ENCODE measurements at regions not wholly inside any gene's neighbourhood (a gene's known extent, or its start where the extent isn't known, plus 50 kb on each side); places are given as distances from the start of the nearest gene placed in this dataset.

GRCh38 chr13:40228496-40228895 is 437.9 kb downstream of the FOXO1 start:
- DNase-seq (ENCODE audit: extremely low read depth, low read depth), result no peak
- TF ChIP-seq, protein P1, sequence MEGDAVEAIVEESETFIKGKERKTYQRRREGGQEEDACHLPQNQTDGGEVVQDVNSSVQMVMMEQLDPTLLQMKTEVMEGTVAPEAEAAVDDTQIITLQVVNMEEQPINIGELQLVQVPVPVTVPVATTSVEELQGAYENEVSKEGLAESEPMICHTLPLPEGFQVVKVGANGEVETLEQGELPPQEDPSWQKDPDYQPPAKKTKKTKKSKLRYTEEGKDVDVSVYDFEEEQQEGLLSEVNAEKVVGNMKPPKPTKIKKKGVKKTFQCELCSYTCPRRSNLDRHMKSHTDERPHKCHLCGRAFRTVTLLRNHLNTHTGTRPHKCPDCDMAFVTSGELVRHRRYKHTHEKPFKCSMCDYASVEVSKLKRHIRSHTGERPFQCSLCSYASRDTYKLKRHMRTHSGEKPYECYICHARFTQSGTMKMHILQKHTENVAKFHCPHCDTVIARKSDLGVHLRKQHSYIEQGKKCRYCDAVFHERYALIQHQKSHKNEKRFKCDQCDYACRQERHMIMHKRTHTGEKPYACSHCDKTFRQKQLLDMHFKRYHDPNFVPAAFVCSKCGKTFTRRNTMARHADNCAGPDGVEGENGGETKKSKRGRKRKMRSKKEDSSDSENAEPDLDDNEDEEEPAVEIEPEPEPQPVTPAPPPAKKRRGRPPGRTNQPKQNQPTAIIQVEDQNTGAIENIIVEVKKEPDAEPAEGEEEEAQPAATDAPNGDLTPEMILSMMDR (IDR thresholded peaks at IDR 0.05; ENCODE audit: low read depth, low read length), result no peak

- DNase-seq (ENCODE audit: extremely low read depth, low read depth), result no peak
- TF ChIP-seq, protein P1 (IDR thresholded peaks at IDR 0.05; ENCODE audit: low read depth, low read length), result no peak
Observed at GRCh38 chr13:40228990-40229389, 437.5 kb downstream of the FOXO1 start.

DNA sequence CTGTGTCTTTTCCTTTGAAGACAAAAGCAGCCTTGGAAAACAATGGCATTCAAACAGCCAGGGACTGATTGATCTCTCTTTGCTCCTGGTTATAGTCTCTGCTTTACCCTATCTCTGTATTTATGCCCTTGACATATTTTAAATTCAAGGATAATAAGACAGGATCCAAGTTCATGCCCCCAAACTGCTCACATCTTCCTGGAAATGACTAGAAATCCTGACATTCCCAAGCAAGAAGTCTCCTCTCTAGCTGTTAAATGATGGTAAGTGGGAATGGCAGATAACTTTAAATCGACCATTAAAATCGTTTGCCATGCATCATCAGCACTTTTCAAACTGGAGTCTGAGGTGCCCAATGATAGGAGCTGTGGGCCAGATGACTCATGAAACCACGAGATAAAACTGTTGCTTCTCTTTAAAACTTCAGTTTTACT is 435.6 kb downstream of the FOXO1 start:
- TF ChIP-seq, protein P1 (IDR thresholded peaks at IDR 0.05; ENCODE audit: low read depth, low read length), result no peak
- no peak for DNase-seq (ENCODE audit: extremely low read depth, low read depth)

DNA sequence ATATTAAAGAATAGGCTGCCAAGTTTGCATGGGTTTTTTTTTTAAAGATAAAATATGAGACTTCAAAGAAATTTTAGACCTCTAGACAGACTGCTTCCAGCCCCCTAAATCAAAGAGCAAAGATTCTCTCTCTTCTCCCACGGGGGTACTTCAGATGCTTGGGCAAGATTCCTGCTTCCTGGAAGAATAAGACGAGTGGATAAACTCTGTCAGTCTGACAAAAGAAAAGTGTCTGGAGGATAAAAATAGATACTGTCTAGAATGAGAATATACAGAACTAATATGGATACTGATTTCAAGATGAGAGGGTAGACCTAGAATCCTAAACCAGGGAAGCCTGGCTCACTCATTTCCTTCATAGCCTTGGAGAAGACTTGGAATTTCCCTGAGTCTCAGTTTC is 435.1 kb downstream of the FOXO1 start:
- no peak for DNase-seq (ENCODE audit: extremely low read depth, low read depth)
- TF ChIP-seq, protein P1 (IDR thresholded peaks at IDR 0.05; ENCODE audit: low read depth, low read length), result no peak

DNA sequence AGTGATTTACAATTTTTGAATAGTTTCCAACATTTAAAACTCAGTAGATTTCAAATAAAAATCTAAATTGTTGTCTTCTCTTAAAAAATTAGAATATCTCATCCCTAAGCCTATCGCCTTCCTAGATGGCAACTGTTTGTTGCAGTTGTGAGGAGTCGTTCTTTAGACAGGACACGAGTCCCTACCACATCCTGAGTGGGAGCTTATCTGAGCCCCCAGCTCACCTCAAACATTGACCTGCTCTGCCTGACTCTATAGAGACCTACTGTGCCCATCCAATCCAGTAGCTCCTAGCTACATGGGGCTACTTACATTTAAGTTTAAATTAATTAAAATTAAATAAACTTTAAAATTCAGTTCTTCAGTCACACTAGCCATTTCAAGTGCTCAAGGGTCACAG is 434.7 kb downstream of the FOXO1 start:
- DNase-seq (ENCODE audit: extremely low read depth, low read depth), result no peak
- TF ChIP-seq, protein P1 (IDR thresholded peaks at IDR 0.05; ENCODE audit: low read depth, low read length), result no peak

GRCh38 chr13:40232311-40233040 is 434.0 kb downstream of the FOXO1 start:
- TF ChIP-seq, protein P1 (IDR thresholded peaks at IDR 0.05; ENCODE audit: low read depth, low read length), result no peak
- DNase-seq (ENCODE audit: extremely low read depth, low read depth), result no peak

DNA sequence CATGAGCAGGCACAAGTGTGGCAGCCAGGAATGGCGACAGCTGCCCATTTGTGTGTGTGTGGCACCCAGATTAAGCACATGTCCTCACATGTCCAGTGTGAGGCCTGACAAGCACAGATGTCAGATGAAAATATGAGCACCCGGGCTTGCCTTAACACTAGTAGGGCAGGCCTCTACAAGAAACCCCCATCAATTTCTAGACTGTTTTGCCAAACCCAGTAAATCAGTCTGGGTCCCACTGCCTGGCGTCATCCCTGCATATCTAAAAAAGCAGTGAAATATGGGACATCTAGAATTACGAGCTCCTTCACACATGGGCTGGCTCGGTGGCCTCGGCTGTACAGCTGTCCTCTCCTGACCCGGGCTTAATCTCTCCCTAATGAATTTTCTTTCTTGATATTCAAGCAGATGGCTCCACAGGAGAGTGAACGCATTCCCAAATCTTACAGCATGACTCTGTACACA is 432.7 kb downstream of the FOXO1 start:
- DNase-seq (ENCODE audit: extremely low read depth, low read depth), result no peak
- TF ChIP-seq, protein P1 (IDR thresholded peaks at IDR 0.05; ENCODE audit: low read depth, low read length), result no peak
